OCI-LY1 (cell line): ENCODE measurements at regions not wholly inside any gene's neighbourhood (a gene's known extent, or its start where the extent isn't known, plus 50 kb on each side); places are given as distances from the start of the nearest gene placed in this dataset.

ENCODE experiments used
- EZH2 ChIP-seq: fragments of 200-600 bp; sonication (generic), shearing (Covaris generic); IDR thresholded peaks from 2 replicates; pipeline ENCODE4 v1.8.0; 2017; ENCODE audit warnings: borderline replicate concordance, mixed run types, mild to moderate bottlenecking, antibody characterized with exemption, low read length, moderate library complexity, mixed read lengths
- TF ChIP-seq, protein P1 (sequence below): fragments of 200-600 bp; sonication (generic), shearing (Covaris generic); IDR thresholded peaks from 2 replicates; pipeline ENCODE4 v1.5.1; 2017; ENCODE audit warnings: mild to moderate bottlenecking, antibody characterized with exemption, low read length, moderate library complexity, mixed read lengths

DNA sequence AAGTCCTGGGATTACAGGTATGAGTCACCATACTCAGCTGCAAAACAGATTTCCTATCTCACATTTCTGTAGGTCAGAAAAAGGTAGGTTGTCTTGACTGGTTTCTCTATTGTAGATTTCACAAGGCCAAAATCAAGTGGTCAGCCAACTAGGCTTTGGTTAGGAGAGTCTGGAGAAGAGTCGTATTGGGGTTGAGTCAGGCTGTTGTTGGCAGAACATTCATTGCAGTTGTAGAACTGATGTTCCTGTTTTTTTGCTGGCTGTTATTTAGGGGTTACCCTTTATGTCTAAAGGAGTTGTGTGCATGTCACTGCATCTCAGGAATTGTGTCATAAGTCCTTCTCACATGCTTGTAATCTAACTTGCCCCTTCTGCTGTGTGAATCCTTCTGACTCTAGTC lies 814.2 kb upstream of the GRAMD2B start:
- TF ChIP-seq, protein P1, sequence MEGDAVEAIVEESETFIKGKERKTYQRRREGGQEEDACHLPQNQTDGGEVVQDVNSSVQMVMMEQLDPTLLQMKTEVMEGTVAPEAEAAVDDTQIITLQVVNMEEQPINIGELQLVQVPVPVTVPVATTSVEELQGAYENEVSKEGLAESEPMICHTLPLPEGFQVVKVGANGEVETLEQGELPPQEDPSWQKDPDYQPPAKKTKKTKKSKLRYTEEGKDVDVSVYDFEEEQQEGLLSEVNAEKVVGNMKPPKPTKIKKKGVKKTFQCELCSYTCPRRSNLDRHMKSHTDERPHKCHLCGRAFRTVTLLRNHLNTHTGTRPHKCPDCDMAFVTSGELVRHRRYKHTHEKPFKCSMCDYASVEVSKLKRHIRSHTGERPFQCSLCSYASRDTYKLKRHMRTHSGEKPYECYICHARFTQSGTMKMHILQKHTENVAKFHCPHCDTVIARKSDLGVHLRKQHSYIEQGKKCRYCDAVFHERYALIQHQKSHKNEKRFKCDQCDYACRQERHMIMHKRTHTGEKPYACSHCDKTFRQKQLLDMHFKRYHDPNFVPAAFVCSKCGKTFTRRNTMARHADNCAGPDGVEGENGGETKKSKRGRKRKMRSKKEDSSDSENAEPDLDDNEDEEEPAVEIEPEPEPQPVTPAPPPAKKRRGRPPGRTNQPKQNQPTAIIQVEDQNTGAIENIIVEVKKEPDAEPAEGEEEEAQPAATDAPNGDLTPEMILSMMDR: no peak
- no peak for TF ChIP-seq EZH2
